Fibroblast of lung (primary cell): ENCODE measurements at regions not wholly inside any gene's neighbourhood (a gene's known extent, or its start where the extent isn't known, plus 50 kb on each side); places are given as distances from the start of the nearest gene placed in this dataset.

Source experiments
- CTCF ChIP-seq, 2 donors: IDR thresholded peaks in 1 of 2; conservative IDR thresholded peaks in 1 of 2; 1 replicate in 1 of 2; 2 replicates in 1 of 2; pipeline ENCODE4 v1.5.1; 2011 to 2012; ENCODE audit warnings: low read length in 2 of 2, control low read depth in 1 of 2, inconsistent platforms in 1 of 2, low read depth in 1 of 2, mild to moderate bottlenecking in 1 of 2
- EZH2 ChIP-seq: IDR thresholded peaks from 2 replicates; pipeline ENCODE4 v1.5.1; 2012; ENCODE audit warnings: low read length, control low read depth, mild to moderate bottlenecking; ENCODE audit errors: missing control alignments

- TF ChIP-seq CTCF (conservative IDR thresholded peaks at IDR 0.05 in 1 of 2, IDR thresholded peaks at IDR 0.05 in 1 of 2; ENCODE audit: low read depth in 1 of 2, low read length in 2 of 2): no peak
- no peak for TF ChIP-seq EZH2
These were observed 254.6 kb upstream of the ATP5MC3 start for GRCh38 chr2:175436076-175436475.
